Fibroblast of lung (primary cell): ENCODE measurements at regions not wholly inside any gene's neighbourhood (a gene's known extent, or its start where the extent isn't known, plus 50 kb on each side); places are given as distances from the start of the nearest gene placed in this dataset.

Experiments
- DNase-seq, 2 donors: peaks; one replicate each; pipeline versions ENCODE4 v3.0.0 to v3.0.0-alpha.2; 2010; ENCODE audit warnings: low read depth in 2 of 2
- H2AFZ ChIP-seq: 2 replicates; pipeline ENCODE4 v1.5.1; 2012; ENCODE audit warnings: low read length, control low read depth, inconsistent platforms
- H3K27ac ChIP-seq: 2 replicates; pipeline ENCODE4 v1.5.1; 2011; ENCODE audit warnings: low read length, control low read depth; ENCODE audit not compliant: insufficient read depth
- H3K27me3 ChIP-seq: 2 replicates; pipeline ENCODE4 v1.5.1; 2011; ENCODE audit warnings: mild to moderate bottlenecking, low read length; ENCODE audit not compliant: control insufficient read depth, insufficient read depth
- H3K36me3 ChIP-seq: 2 replicates; pipeline ENCODE4 v1.5.1; 2011; ENCODE audit warnings: low read length; ENCODE audit not compliant: control insufficient read depth, insufficient read depth
- H3K4me1 ChIP-seq: 2 replicates; pipeline ENCODE4 v1.5.1; 2011; ENCODE audit warnings: low read length; ENCODE audit not compliant: control insufficient read depth, insufficient read depth; ENCODE audit errors: extremely low read depth
- H3K4me2 ChIP-seq: 2 replicates; pipeline ENCODE4 v1.5.1; 2011; ENCODE audit warnings: low read length, control low read depth; ENCODE audit not compliant: insufficient read depth; ENCODE audit errors: extremely low read depth
- H3K4me3 ChIP-seq, 4 experiments: fragments of 200-600 bp in 1 of 4; sonication (generic) in 1 of 4; replicated peaks in 1 of 4; 2 replicates each; pipeline ENCODE4 v1.5.1; 2011 to 2016; ENCODE audit warnings: low read length in 4 of 4, low read depth in 3 of 4, mild to moderate bottlenecking in 3 of 4, control low read depth in 2 of 4, inconsistent platforms in 1 of 4, mixed read lengths in 1 of 4; ENCODE audit not compliant: insufficient read depth in 1 of 4; ENCODE audit errors: control extremely low read depth in 1 of 4
- H3K79me2 ChIP-seq: 2 replicates; pipeline ENCODE4 v1.5.1; 2012; ENCODE audit warnings: mild to moderate bottlenecking, low read length, inconsistent platforms; ENCODE audit not compliant: control insufficient read depth, insufficient read depth
- H3K9ac ChIP-seq: 2 replicates; pipeline ENCODE4 v1.5.1; 2011; ENCODE audit warnings: mild to moderate bottlenecking, low read length, control low read depth; ENCODE audit not compliant: insufficient read depth
- H3K9me3 ChIP-seq: 2 replicates; pipeline ENCODE4 v1.5.1; 2012; ENCODE audit warnings: low read depth, low read length; ENCODE audit not compliant: control insufficient read depth, insufficient read depth
- H4K20me1 ChIP-seq: 2 replicates; pipeline ENCODE4 v1.5.1; 2011; ENCODE audit warnings: low read length; ENCODE audit not compliant: control insufficient read depth, insufficient read depth; ENCODE audit errors: extremely low read depth
- EZH2 ChIP-seq: IDR thresholded peaks from 2 replicates; pipeline ENCODE4 v1.5.1; 2012; ENCODE audit warnings: low read length, control low read depth, mild to moderate bottlenecking; ENCODE audit errors: missing control alignments
- TF ChIP-seq, protein P1 (sequence below), 2 donors: IDR thresholded peaks in 1 of 2; conservative IDR thresholded peaks in 1 of 2; 1 replicate in 1 of 2; 2 replicates in 1 of 2; pipeline ENCODE4 v1.5.1; 2011 to 2012; ENCODE audit warnings: low read length in 2 of 2, control low read depth in 1 of 2, inconsistent platforms in 1 of 2, low read depth in 1 of 2, mild to moderate bottlenecking in 1 of 2

DNA sequence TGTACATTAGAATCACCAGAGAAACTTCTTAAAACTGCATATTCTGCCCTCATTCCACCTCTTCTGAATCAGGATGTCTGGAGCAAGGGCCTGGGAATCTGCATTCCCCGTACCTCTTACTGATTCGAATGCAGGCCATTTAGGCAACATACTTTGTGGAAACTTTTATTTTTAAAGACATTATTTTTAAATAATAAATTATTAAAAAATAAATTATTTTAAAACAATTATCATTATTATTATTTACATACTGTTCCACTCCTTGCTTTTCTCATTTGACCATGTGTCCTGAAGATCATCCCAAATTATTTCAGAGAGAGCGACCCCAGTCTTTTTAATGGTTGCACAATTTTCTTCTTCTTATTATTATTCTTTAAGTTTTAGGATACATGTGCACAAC is 336.6 kb upstream of the TBC1D5 start:
- Histone ChIP-seq H3K79me2 (no peaks in the 10 kb centered on the region), H3K27me3 (no peaks in the 10 kb centered on the region), H3K4me1 (no peaks in the 10 kb centered on the region), H2AFZ (no peak overlapping the region), H4K20me1 (no peaks in the 10 kb centered on the region), H3K9me3 (no peaks in the 10 kb centered on the region), H3K4me3 (no peak overlapping the region), H3K36me3 (no peaks in the 10 kb centered on the region), H3K9ac (no peak overlapping the region), H3K27ac (no peak overlapping the region), H3K4me2 (no peak overlapping the region)
- TF ChIP-seq EZH2, result no peak
- TF ChIP-seq, protein P1, sequence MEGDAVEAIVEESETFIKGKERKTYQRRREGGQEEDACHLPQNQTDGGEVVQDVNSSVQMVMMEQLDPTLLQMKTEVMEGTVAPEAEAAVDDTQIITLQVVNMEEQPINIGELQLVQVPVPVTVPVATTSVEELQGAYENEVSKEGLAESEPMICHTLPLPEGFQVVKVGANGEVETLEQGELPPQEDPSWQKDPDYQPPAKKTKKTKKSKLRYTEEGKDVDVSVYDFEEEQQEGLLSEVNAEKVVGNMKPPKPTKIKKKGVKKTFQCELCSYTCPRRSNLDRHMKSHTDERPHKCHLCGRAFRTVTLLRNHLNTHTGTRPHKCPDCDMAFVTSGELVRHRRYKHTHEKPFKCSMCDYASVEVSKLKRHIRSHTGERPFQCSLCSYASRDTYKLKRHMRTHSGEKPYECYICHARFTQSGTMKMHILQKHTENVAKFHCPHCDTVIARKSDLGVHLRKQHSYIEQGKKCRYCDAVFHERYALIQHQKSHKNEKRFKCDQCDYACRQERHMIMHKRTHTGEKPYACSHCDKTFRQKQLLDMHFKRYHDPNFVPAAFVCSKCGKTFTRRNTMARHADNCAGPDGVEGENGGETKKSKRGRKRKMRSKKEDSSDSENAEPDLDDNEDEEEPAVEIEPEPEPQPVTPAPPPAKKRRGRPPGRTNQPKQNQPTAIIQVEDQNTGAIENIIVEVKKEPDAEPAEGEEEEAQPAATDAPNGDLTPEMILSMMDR (conservative IDR thresholded peaks at IDR 0.05 in 1 of 2, IDR thresholded peaks at IDR 0.05 in 1 of 2; ENCODE audit: low read depth in 1 of 2, low read length in 2 of 2), result no peak
- no peak for DNase-seq

- Histone ChIP-seq H3K9me3 (no peaks in the 10 kb centered on the region), H3K4me2 (no peak overlapping the region), H3K9ac (no peak overlapping the region), H3K27ac (no peak overlapping the region), H3K36me3 (no peaks in the 10 kb centered on the region), H4K20me1 (no peaks in the 10 kb centered on the region), H3K4me1 (no peaks in the 10 kb centered on the region), H3K4me3 (no peak overlapping the region), H2AFZ (no peak overlapping the region), H3K79me2 (no peaks in the 10 kb centered on the region), H3K27me3 (no peaks in the 10 kb centered on the region)
- TF ChIP-seq EZH2, result no peak
- TF ChIP-seq, protein P1 (conservative IDR thresholded peaks at IDR 0.05 in 1 of 2, IDR thresholded peaks at IDR 0.05 in 1 of 2; ENCODE audit: low read depth in 1 of 2, low read length in 2 of 2), result no peak
- DNase-seq, result no peak
These were observed 334.9 kb upstream of the TBC1D5 start for GRCh38 chr3:18077128-18077840.

GRCh38 chr3:18076301-18076700 is 333.9 kb upstream of the TBC1D5 start:
- H3K79me2 ChIP-seq, result no peaks in the 10 kb centered on the region
- H3K9ac ChIP-seq, result no peak overlapping the region
- H3K4me3 ChIP-seq, result no peak overlapping the region
- TF ChIP-seq, protein P1 (conservative IDR thresholded peaks at IDR 0.05 in 1 of 2, IDR thresholded peaks at IDR 0.05 in 1 of 2; ENCODE audit: low read depth in 1 of 2, low read length in 2 of 2), result no peak
- no peak for TF ChIP-seq EZH2
- no peaks in the 10 kb centered on the region for H3K27me3 ChIP-seq
- no peak for DNase-seq
- no peak overlapping the region for H2AFZ ChIP-seq
- H3K36me3 ChIP-seq, result no peaks in the 10 kb centered on the region
- no peak overlapping the region for H3K27ac ChIP-seq
- no peaks in the 10 kb centered on the region for H4K20me1 ChIP-seq
- no peak overlapping the region for H3K4me2 ChIP-seq
- H3K4me1 ChIP-seq, result no peaks in the 10 kb centered on the region
- H3K9me3 ChIP-seq, result no peaks in the 10 kb centered on the region
